OCI-LY3 (cell line): ENCODE measurements at regions not wholly inside any gene's neighbourhood (a gene's known extent, or its start where the extent isn't known, plus 50 kb on each side); places are given as distances from the start of the nearest gene placed in this dataset.
"Not testable (repeated sequence)": the region's sequence is repeated elsewhere in the genome, so short reads cannot be mapped to it uniquely, and the experiment has no call there.

Experiments
- H2AFZ ChIP-seq: fragments of 200-600, 300-600 bp; shearing (Covaris generic); 2 replicates; pipeline ENCODE4 v1.6.0; 2014; ENCODE audit warnings: antibody characterized with exemption, low read depth, low read length
- H3K27ac ChIP-seq: fragments of 200-600, 300-600 bp; sonication (generic); 2 replicates; pipeline ENCODE4 v1.5.1; 2014; ENCODE audit warnings: mild to moderate bottlenecking, low read length, moderate library complexity, mixed read lengths
- H3K27me3 ChIP-seq: fragments of 200-600, 300-600 bp; sonication (generic); 2 replicates; pipeline ENCODE4 v1.6.1; 2014; ENCODE audit warnings: low read depth, low read length, mixed read lengths
- H3K36me3 ChIP-seq: fragments of 200-600, 300-600 bp; sonication (generic); replicated peaks from 2 replicates; pipeline ENCODE3; 2014; ENCODE audit warnings: low read depth, low read length, mixed read lengths
- H3K4me1 ChIP-seq: fragments of 300-600, 200-600 bp; sonication (generic); 2 replicates; pipeline ENCODE4 v1.6.1; 2014; ENCODE audit warnings: low read length, mixed read lengths
- H3K4me2 ChIP-seq: fragments of 200-600, 300-600 bp; sonication (generic); 2 replicates; pipeline ENCODE4 v1.6.1; 2014; ENCODE audit warnings: low read length, mixed read lengths
- H3K4me3 ChIP-seq: fragments of 300-600, 200-600 bp; sonication (generic); 2 replicates; pipeline ENCODE4 v1.5.1; 2014; ENCODE audit warnings: antibody characterized with exemption, mild to moderate bottlenecking, low read length, moderate library complexity
- H3K79me2 ChIP-seq: fragments of 300-600, 200-600 bp; shearing (Covaris generic); 2 replicates; pipeline ENCODE4 v1.6.1; 2014; ENCODE audit warnings: mild to moderate bottlenecking, low read length, mixed read lengths
- H3K9ac ChIP-seq: fragments of 300-600, 200-600 bp; shearing (Covaris generic); 2 replicates; pipeline ENCODE4 v1.6.0; 2014; ENCODE audit warnings: mild to moderate bottlenecking, low read length, moderate library complexity
- H3K9me3 ChIP-seq: fragments of 200-600, 300-600 bp; shearing (Covaris generic); 2 replicates; pipeline ENCODE4 v1.6.1; 2014; ENCODE audit warnings: low read length, mixed read lengths; ENCODE audit not compliant: insufficient read depth
- H4K20me1 ChIP-seq: fragments of 200-600, 300-600 bp; sonication (generic); 2 replicates; pipeline ENCODE4 v1.6.1; 2016; ENCODE audit warnings: low read length, mixed read lengths; ENCODE audit not compliant: insufficient read depth

DNA sequence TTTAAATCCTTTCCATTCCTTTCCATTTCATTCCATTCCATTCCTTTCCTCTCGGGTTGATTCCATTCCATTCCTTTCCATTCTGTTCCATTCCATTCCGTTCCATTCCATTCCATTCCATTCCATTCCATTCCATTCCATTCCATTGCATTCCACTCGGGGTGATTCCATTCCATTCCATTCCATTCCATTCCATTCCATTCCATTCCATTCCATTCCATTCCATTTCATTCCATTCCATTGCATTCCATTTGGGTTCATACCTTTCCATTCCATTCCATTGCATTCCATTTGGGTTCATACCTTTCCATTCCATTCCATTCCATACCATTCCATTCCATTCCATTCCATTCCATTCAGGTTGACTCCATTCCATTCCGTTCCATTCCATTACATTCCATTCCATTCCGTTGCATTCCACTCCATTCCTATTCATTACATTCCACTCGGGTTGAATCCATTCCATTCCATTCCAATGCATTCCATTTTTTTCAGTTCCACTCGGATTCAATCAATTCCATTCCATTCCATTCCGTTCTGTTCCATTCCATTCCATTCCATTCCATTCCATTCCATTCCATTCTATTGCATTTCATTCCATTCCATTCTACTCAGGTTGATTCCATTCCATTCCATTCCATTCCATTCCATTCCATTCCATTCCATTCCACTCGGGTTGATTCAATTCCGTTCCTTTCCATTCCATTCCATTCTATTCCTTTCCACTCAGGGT is 164.4 kb downstream of the CWH43 start:
- not testable (repeated sequence) for H3K27me3 ChIP-seq, H3K27ac ChIP-seq, H4K20me1 ChIP-seq, H3K4me1 ChIP-seq, H3K9ac ChIP-seq, H3K79me2 ChIP-seq, H3K4me3 ChIP-seq, H3K4me2 ChIP-seq, H3K36me3 ChIP-seq, H2AFZ ChIP-seq
- peaks cover 71% of the 10 kb centered on the region for H3K9me3 ChIP-seq

DNA sequence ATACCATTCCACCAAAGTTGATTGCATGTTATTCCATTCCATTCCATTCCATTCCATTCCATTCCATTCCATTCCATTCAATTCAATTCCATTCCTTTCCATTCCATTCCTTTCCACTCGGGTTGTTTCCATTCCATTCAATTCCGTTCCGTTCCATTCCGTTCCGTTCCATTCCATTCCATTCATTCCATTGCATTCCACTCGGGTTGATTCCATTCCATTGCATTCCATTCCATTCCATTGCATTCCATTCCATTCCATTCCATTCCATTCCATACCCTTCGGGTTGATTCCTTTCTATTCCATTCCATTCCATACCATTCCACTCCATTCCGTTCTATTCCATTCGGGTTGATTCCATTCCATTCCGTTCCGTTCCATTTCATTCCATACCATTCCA is 166.9 kb downstream of the CWH43 start:
- peaks cover 63% of the 10 kb centered on the region for H3K9me3 ChIP-seq
- H3K9ac ChIP-seq, H4K20me1 ChIP-seq, H3K4me2 ChIP-seq, H3K4me1 ChIP-seq, H2AFZ ChIP-seq, H3K36me3 ChIP-seq, H3K27ac ChIP-seq, H3K27me3 ChIP-seq, H3K4me3 ChIP-seq, H3K79me2 ChIP-seq: not testable (repeated sequence)

DNA sequence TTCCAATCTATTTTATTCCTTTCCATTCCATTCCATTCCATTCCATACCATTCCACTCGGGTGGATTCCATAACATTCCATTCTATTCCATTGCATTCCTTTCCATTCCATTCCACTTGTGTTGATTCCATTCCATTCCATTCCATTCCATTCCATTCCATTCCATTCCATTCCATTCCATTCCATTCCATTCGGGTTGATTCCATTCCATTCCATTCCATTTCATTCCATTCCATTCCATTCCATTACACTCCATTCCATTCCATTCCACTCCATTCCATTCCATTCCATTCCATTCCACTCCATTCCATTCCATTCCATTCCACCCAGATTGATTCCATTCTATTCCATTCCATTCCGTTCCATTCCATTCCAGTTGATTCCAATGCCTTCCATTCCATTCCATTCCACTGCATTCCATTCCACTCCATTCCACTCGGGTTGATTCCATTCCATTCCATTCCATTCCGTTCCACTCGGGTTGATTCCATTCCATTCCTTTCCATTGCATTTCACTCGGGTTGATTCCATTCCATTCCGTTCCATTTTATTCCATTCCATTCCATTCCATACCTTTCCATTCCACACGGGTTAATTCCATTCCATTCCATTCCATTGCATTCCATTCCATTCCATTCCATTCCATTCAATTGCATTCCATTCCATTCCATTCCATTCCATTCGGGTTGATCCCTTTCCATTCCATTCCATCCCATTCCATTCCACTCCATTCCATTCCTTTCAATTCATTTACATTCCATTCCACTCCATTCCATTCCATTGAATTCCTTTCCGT is 168.4 kb downstream of the CWH43 start:
- H3K9me3 ChIP-seq: peaks cover 55% of the 10 kb centered on the region
- H3K36me3 ChIP-seq, H3K4me1 ChIP-seq, H3K4me2 ChIP-seq, H3K4me3 ChIP-seq, H2AFZ ChIP-seq, H3K9ac ChIP-seq, H3K79me2 ChIP-seq, H4K20me1 ChIP-seq, H3K27me3 ChIP-seq, H3K27ac ChIP-seq: not testable (repeated sequence)

DNA sequence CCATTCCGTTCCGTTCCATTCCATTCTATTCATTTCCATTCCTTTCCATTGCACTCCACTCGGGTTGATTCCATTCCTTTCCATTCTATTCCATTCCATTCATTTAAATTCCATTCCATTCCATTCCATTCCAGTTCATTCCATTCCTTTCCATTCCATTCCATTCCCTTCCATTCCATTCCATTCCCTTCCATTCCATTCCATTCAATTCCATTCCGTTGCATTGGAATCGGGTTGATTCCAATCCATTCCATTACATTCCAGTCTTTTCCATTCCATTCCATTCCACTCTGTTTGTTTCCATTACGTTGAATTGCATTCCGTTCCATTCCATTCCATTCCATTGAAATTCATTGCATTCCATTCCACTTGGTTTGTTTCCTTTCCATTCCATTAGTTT is 169.2 kb downstream of the CWH43 start:
- H3K36me3 ChIP-seq, H3K9ac ChIP-seq, H3K27me3 ChIP-seq, H4K20me1 ChIP-seq, H3K4me1 ChIP-seq, H3K27ac ChIP-seq, H3K79me2 ChIP-seq, H3K4me3 ChIP-seq, H3K4me2 ChIP-seq, H2AFZ ChIP-seq: not testable (repeated sequence)
- peaks cover 51% of the 10 kb centered on the region for H3K9me3 ChIP-seq

DNA sequence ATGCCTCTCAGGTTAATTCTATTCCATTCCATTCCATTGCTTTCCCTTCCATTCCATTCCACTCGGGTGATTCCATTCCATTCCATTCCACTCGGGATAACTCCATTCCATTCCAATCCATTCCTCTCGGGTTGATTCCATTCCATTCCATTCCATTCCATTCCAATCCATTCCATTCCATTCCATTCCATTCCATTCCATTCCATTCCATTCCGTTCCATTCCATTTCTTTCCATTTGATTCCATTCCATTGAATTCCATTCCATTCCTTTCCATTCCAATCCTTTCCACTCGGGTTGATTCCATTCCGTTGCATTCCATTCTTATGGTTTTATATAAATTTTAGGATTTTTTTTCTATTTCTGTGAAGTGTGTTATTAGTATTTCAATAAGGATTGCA is 170.2 kb downstream of the CWH43 start:
- H3K79me2 ChIP-seq, H2AFZ ChIP-seq, H3K4me3 ChIP-seq, H3K27me3 ChIP-seq, H3K4me1 ChIP-seq, H3K9ac ChIP-seq, H3K36me3 ChIP-seq, H4K20me1 ChIP-seq, H3K4me2 ChIP-seq, H3K27ac ChIP-seq: not testable (repeated sequence)
- H3K9me3 ChIP-seq: peaks cover 40% of the 10 kb centered on the region

DNA sequence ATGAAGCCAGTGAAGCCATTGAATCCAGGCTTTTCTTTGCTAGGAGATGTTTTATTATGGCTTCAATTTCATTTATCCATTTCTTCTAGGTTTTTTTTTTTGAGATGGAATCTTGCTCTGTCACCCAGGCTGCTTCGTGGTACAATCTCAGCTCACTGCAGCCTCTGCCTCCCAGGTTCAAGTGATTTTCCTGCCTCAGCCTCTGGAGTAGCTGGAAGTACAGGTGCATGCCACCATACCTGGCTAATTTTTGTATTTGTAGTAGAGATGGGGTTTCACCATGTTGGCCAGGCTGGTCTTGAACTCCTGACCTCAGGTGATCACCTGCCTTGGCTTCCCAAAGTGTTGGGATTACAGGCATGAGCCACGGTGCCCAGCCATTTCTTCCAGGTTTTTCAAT is 171.6 kb downstream of the CWH43 start:
- peaks cover 35% of the 10 kb centered on the region for H3K9me3 ChIP-seq
- H4K20me1 ChIP-seq, H3K27me3 ChIP-seq, H2AFZ ChIP-seq, H3K4me3 ChIP-seq, H3K4me2 ChIP-seq, H3K79me2 ChIP-seq, H3K4me1 ChIP-seq, H3K36me3 ChIP-seq, H3K9ac ChIP-seq, H3K27ac ChIP-seq: not testable (repeated sequence)

DNA sequence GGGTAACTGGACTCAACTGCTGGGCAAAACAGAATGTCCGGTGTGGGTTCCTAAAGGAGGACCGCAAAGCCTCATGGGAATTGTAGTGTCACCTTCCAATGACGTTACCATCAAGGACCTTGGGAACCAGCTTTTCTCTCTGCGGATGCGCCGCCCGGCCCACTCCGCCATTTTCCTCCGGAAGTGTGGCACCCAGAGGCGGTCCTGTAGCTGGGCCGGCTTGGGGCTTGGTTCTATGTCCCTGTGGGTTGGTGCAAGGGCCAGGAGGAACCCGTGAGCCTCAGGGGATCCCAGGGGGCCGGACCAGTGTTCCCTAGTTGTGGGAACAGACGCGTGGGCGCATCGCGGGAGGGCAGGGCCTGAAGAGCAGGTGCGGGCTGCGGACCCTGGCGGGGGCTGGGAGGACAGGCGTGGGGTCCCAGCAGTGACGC is 175.1 kb downstream of the CWH43 start:
- H3K36me3 ChIP-seq, H3K4me2 ChIP-seq, H3K27me3 ChIP-seq, H4K20me1 ChIP-seq, H3K9ac ChIP-seq, H2AFZ ChIP-seq, H3K9me3 ChIP-seq, H3K4me3 ChIP-seq, H3K27ac ChIP-seq, H3K79me2 ChIP-seq, H3K4me1 ChIP-seq: not testable (repeated sequence)

DNA sequence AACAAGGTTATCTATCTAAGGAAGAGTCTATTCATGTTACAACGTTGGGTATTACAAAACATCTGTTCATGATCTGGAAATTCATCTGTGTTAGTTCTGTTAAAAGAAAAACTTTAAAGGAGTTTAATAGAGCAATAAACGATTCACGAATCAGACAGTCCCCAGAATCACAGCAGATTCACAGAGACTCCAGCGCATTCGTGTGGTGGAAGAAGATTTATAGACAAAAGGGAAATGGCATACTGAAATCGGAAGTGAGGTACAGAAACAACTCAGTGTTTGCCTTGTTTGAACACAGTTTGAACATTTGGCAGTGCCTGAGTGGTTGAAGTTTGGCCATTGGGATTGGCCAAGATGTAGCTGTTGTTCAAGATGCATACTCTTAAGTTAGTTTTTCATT is 178.8 kb downstream of the CWH43 start:
- H3K36me3 ChIP-seq, H3K9me3 ChIP-seq, H3K4me2 ChIP-seq, H3K27ac ChIP-seq, H3K9ac ChIP-seq, H4K20me1 ChIP-seq, H3K4me1 ChIP-seq, H3K27me3 ChIP-seq, H2AFZ ChIP-seq, H3K79me2 ChIP-seq, H3K4me3 ChIP-seq: not testable (repeated sequence)

DNA sequence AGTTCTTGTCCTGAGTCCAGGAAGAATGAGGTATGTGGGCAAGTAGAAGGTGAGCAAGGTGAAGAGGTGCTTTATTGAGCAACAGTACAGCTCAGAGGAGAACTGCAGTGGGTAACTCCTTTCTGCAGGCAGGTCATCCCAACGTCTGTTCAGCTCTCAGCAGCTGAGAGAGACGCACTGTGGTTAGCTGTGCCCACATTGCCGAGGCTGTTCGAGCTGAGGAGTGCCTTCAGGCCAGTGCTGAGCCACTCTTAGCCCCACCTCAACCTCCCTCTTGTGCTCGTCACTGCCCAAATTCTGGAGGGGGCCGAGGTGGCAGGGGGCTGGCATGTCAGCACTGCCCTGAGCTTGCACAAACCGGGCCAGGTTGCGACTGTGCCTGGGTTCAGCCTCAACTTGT is 191.8 kb downstream of the CWH43 start:
- H3K9me3 ChIP-seq, H2AFZ ChIP-seq, H3K4me1 ChIP-seq, H3K4me2 ChIP-seq, H3K9ac ChIP-seq, H4K20me1 ChIP-seq, H3K4me3 ChIP-seq, H3K27ac ChIP-seq, H3K79me2 ChIP-seq, H3K36me3 ChIP-seq, H3K27me3 ChIP-seq: not testable (repeated sequence)
